ENCODE measurements at regions not wholly inside any gene's neighbourhood (a gene's known extent, or its start where the extent isn't known, plus 50 kb on each side); places are given as distances from the start of the nearest gene placed in this dataset.

GRCh38 chr4:60194214-60194613 lies 1005.9 kb upstream of the ADGRL3 start:
- TF ChIP-seq EZH2 (IDR thresholded peaks at IDR 0.05; ENCODE audit: insufficient read depth, low read length): no peak
- no peak for TF ChIP-seq CTCF (IDR thresholded peaks at IDR 0.05; ENCODE audit: insufficient read depth, low read depth, low read length)
- H3K9me3 ChIP-seq (ENCODE audit: insufficient read depth, low read depth, low read length): no peaks in the 10 kb centered on the region
- H3K9ac ChIP-seq (ENCODE audit: low read length): no peak overlapping the region
- Mint-ChIP-seq H3K27ac (ENCODE audit: unreplicated experiment) (no peak overlapping the region), H3K4me3 (ENCODE audit: unreplicated experiment) (no peak overlapping the region), H3K36me3 (ENCODE audit: low read depth, unreplicated experiment) (no peaks in the 10 kb centered on the region), H3K4me1 (ENCODE audit: low read depth, unreplicated experiment) (no peaks in the 10 kb centered on the region), H3K27me3 (ENCODE audit: low read depth, unreplicated experiment) (no peaks in the 10 kb centered on the region), H3K9me3 (ENCODE audit: unreplicated experiment) (no peaks in the 10 kb centered on the region)
- H4K20me1 ChIP-seq (ENCODE audit: insufficient read depth, low read length): no peaks in the 10 kb centered on the region
- no peak overlapping the region for H3K27ac ChIP-seq (ENCODE audit: low read depth, low read length)
- no peaks in the 10 kb centered on the region for H3K36me3 ChIP-seq (ENCODE audit: insufficient read depth, low read length)
- DNase-seq (ENCODE audit: low read depth) (no peak), FAIRE-seq (no peak)
- no peak overlapping the region for H2AFZ ChIP-seq (ENCODE audit: low read depth, low read length)
- H3K4me3 ChIP-seq (ENCODE audit: insufficient read depth, low read depth, low read length): no peak overlapping the region
- H3K4me2 ChIP-seq (ENCODE audit: low read length): no peak overlapping the region
- no peaks in the 10 kb centered on the region for H3K27me3 ChIP-seq (ENCODE audit: insufficient read depth, low read length)
- no peaks in the 10 kb centered on the region for H3K79me2 ChIP-seq (ENCODE audit: insufficient read depth, low read length)
- no peaks in the 10 kb centered on the region for H3K4me1 ChIP-seq (ENCODE audit: insufficient read depth, low read length)

GRCh38 chr4:60195256-60195655 lies 1004.9 kb upstream of the ADGRL3 start:
- no peak for TF ChIP-seq EZH2 (IDR thresholded peaks at IDR 0.05; ENCODE audit: insufficient read depth, low read length)
- no peak for TF ChIP-seq CTCF (IDR thresholded peaks at IDR 0.05; ENCODE audit: insufficient read depth, low read depth, low read length)
- Histone ChIP-seq H4K20me1 (ENCODE audit: insufficient read depth, low read length) (no peaks in the 10 kb centered on the region), H3K27ac (ENCODE audit: low read depth, low read length) (no peak overlapping the region), H3K36me3 (ENCODE audit: insufficient read depth, low read length) (no peaks in the 10 kb centered on the region), H3K4me3 (ENCODE audit: insufficient read depth, low read depth, low read length) (no peak overlapping the region), H2AFZ (ENCODE audit: low read depth, low read length) (no peak overlapping the region), H3K4me2 (ENCODE audit: low read length) (no peak overlapping the region), H3K4me1 (ENCODE audit: insufficient read depth, low read length) (no peaks in the 10 kb centered on the region), H3K27me3 (ENCODE audit: insufficient read depth, low read length) (no peaks in the 10 kb centered on the region), H3K9me3 (ENCODE audit: insufficient read depth, low read depth, low read length) (no peaks in the 10 kb centered on the region), H3K79me2 (ENCODE audit: insufficient read depth, low read length) (no peaks in the 10 kb centered on the region), H3K9ac (ENCODE audit: low read length) (no peak overlapping the region)
- no peaks in the 10 kb centered on the region for H3K27me3 Mint-ChIP-seq (ENCODE audit: low read depth, unreplicated experiment)
- no peak overlapping the region for H3K4me3 Mint-ChIP-seq (ENCODE audit: unreplicated experiment)
- FAIRE-seq (no peak), DNase-seq (ENCODE audit: low read depth) (no peak)
- H3K4me1 Mint-ChIP-seq (ENCODE audit: low read depth, unreplicated experiment): no peaks in the 10 kb centered on the region
- no peak overlapping the region for H3K27ac Mint-ChIP-seq (ENCODE audit: unreplicated experiment)
- no peaks in the 10 kb centered on the region for H3K36me3 Mint-ChIP-seq (ENCODE audit: low read depth, unreplicated experiment)
- H3K9me3 Mint-ChIP-seq (ENCODE audit: unreplicated experiment): no peaks in the 10 kb centered on the region

- no peaks in the 10 kb centered on the region for H3K79me2 ChIP-seq (ENCODE audit: insufficient read depth, low read length)
- FAIRE-seq (peak; percentile 5), DNase-seq (ENCODE audit: low read depth) (peak; percentile 14)
- no peaks in the 10 kb centered on the region for H3K27me3 ChIP-seq (ENCODE audit: insufficient read depth, low read length)
- no peak overlapping the region for H3K4me2 ChIP-seq (ENCODE audit: low read length)
- no peaks in the 10 kb centered on the region for H3K4me1 Mint-ChIP-seq (ENCODE audit: low read depth, unreplicated experiment)
- H3K27ac ChIP-seq (ENCODE audit: low read depth, low read length): no peak overlapping the region
- H4K20me1 ChIP-seq (ENCODE audit: insufficient read depth, low read length): no peaks in the 10 kb centered on the region
- H3K36me3 Mint-ChIP-seq (ENCODE audit: low read depth, unreplicated experiment): no peaks in the 10 kb centered on the region
- no peaks in the 10 kb centered on the region for H3K9me3 Mint-ChIP-seq (ENCODE audit: unreplicated experiment)
- H3K4me1 ChIP-seq (ENCODE audit: insufficient read depth, low read length): no peaks in the 10 kb centered on the region
- H3K36me3 ChIP-seq (ENCODE audit: insufficient read depth, low read length): no peaks in the 10 kb centered on the region
- H3K9ac ChIP-seq (ENCODE audit: low read length): no peak overlapping the region
- no peak overlapping the region for H3K4me3 ChIP-seq (ENCODE audit: insufficient read depth, low read depth, low read length)
- no peaks in the 10 kb centered on the region for H3K27me3 Mint-ChIP-seq (ENCODE audit: low read depth, unreplicated experiment)
- no peaks in the 10 kb centered on the region for H3K9me3 ChIP-seq (ENCODE audit: insufficient read depth, low read depth, low read length)
- TF ChIP-seq EZH2 (IDR thresholded peaks at IDR 0.05; ENCODE audit: insufficient read depth, low read length) (no peak), CTCF (IDR thresholded peaks at IDR 0.05; ENCODE audit: insufficient read depth, low read depth, low read length) (peak; percentile 99)
- H3K4me3 Mint-ChIP-seq (ENCODE audit: unreplicated experiment): no peak overlapping the region
- no peak overlapping the region for H2AFZ ChIP-seq (ENCODE audit: low read depth, low read length)
- H3K27ac Mint-ChIP-seq (ENCODE audit: unreplicated experiment): no peak overlapping the region
Observed at GRCh38 chr4:60201052-60201673, 999.0 kb upstream of the ADGRL3 start.

Data from astrocyte (in vitro differentiated cells and primary cell).